ENCODE measurements at regions not wholly inside any gene's neighbourhood (a gene's known extent, or its start where the extent isn't known, plus 50 kb on each side); places are given as distances from the start of the nearest gene placed in this dataset.

GRCh38 chr11:22076271-22076930, 116.5 kb upstream of the ANO5 start:
- H3K36me3 Mint-ChIP-seq (ENCODE audit: low read depth) = no peaks in the 10 kb centered on the region
- peak overlapping the region; percentile 94 to 96 (median 96) for H3K27ac Mint-ChIP-seq
- H3K4me3 Mint-ChIP-seq = peak overlapping the region in 2 of 3 experiments; percentile 14 to 51
- peaks cover 41% of the 10 kb centered on the region for H3K4me1 Mint-ChIP-seq
- no peaks in the 10 kb centered on the region for H3K27me3 Mint-ChIP-seq (ENCODE audit: low read depth)
- peaks cover 1% of the 10 kb centered on the region for H3K9me3 Mint-ChIP-seq
- TF ChIP-seq, protein P1, sequence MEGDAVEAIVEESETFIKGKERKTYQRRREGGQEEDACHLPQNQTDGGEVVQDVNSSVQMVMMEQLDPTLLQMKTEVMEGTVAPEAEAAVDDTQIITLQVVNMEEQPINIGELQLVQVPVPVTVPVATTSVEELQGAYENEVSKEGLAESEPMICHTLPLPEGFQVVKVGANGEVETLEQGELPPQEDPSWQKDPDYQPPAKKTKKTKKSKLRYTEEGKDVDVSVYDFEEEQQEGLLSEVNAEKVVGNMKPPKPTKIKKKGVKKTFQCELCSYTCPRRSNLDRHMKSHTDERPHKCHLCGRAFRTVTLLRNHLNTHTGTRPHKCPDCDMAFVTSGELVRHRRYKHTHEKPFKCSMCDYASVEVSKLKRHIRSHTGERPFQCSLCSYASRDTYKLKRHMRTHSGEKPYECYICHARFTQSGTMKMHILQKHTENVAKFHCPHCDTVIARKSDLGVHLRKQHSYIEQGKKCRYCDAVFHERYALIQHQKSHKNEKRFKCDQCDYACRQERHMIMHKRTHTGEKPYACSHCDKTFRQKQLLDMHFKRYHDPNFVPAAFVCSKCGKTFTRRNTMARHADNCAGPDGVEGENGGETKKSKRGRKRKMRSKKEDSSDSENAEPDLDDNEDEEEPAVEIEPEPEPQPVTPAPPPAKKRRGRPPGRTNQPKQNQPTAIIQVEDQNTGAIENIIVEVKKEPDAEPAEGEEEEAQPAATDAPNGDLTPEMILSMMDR (IDR thresholded peaks at IDR 0.05; ENCODE audit: unreplicated experiment in 3 of 3) = no peak

GRCh38 chr11:22078063-22078462, 114.8 kb upstream of the ANO5 start:
- Mint-ChIP-seq H3K4me1 (peaks cover 41% of the 10 kb centered on the region), H3K4me3 (no peak overlapping the region)

GRCh38 chr11:22079133-22079872, 113.6 kb upstream of the ANO5 start:
- Mint-ChIP-seq H3K4me3 (peak overlapping the region in 2 of 3 experiments; percentile 46 to 73), H3K27ac (peak overlapping the region; percentile 69 to 88 (median 74)), H3K9me3 (peaks cover 6% of the 10 kb centered on the region), H3K4me1 (peaks cover 51% of the 10 kb centered on the region), H3K27me3 (ENCODE audit: low read depth) (no peaks in the 10 kb centered on the region), H3K36me3 (ENCODE audit: low read depth) (no peaks in the 10 kb centered on the region)
- TF ChIP-seq, protein P1 (IDR thresholded peaks at IDR 0.05; ENCODE audit: unreplicated experiment in 3 of 3) = no peak

More at GRCh38 chr11:22078063-22078462, 114.8 kb upstream of the ANO5 start:
- peaks cover 6% of the 10 kb centered on the region for H3K9me3 Mint-ChIP-seq
- H3K27ac Mint-ChIP-seq = peak overlapping the region in 1 of 3 experiments; percentile 74
- H3K27me3 Mint-ChIP-seq (ENCODE audit: low read depth) = no peaks in the 10 kb centered on the region
- TF ChIP-seq, protein P1 (IDR thresholded peaks at IDR 0.05; ENCODE audit: unreplicated experiment in 3 of 3) = no peak
- H3K36me3 Mint-ChIP-seq (ENCODE audit: low read depth) = no peaks in the 10 kb centered on the region

DNA sequence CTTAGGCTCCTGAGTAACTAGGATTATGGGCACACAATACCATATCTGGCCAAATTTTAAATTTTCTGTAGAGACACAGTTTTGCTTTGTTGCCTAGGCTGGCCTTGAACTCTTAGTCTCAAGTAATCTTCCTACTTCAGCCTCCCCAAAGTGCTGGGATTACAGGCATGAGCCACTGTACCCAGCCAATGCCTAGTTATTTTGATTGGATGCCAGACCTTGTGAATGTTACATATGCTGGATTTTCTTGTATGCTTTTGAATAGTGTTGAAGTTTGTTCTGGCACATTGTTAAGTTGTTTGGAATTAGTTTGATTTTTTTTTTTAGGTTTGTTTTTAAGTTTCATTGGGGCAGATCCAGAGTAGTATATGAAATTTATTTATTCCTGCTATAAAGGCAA, 110.7 kb upstream of the ANO5 start:
- Mint-ChIP-seq H3K27ac (no peak overlapping the region), H3K9me3 (peaks cover 6% of the 10 kb centered on the region), H3K36me3 (ENCODE audit: low read depth) (no peaks in the 10 kb centered on the region), H3K4me1 (peaks cover 53% of the 10 kb centered on the region), H3K27me3 (ENCODE audit: low read depth) (no peaks in the 10 kb centered on the region), H3K4me3 (no peak overlapping the region)
- TF ChIP-seq, protein P1 (IDR thresholded peaks at IDR 0.05; ENCODE audit: unreplicated experiment in 3 of 3) = no peak

- Mint-ChIP-seq H3K27ac (no peak overlapping the region), H3K27me3 (ENCODE audit: low read depth) (no peaks in the 10 kb centered on the region), H3K9me3 (peaks cover 6% of the 10 kb centered on the region), H3K4me3 (no peak overlapping the region), H3K4me1 (peaks cover 48% of the 10 kb centered on the region), H3K36me3 (ENCODE audit: low read depth) (no peaks in the 10 kb centered on the region)
- TF ChIP-seq, protein P1 (IDR thresholded peaks at IDR 0.05; ENCODE audit: unreplicated experiment in 3 of 3) = no peak
These were observed 110.1 kb upstream of the ANO5 start for GRCh38 chr11:22082788-22083187.
